HEK293 (cell line): ENCODE measurements at regions not wholly inside any gene's neighbourhood (a gene's known extent, or its start where the extent isn't known, plus 50 kb on each side); places are given as distances from the start of the nearest gene placed in this dataset.

Experiments used
- BCL11B ChIP-seq: fragments of 450-650 bp; formaldehyde crosslinking; IDR thresholded peaks from 2 replicates; pipeline ENCODE4 v1.5.1; 2016; ENCODE audit warnings: low read depth, missing biosample characterization, missing genetic modification characterization
- FEZF1 ChIP-seq: fragments of 450-650 bp; formaldehyde crosslinking; IDR thresholded peaks from 2 replicates; pipeline ENCODE4 v1.5.1; 2016; ENCODE audit warnings: missing biosample characterization, missing genetic modification characterization
- GFI1B ChIP-seq: fragments of 450-650 bp; formaldehyde crosslinking; IDR thresholded peaks from 2 replicates; pipeline ENCODE4 v1.5.1; 2016; ENCODE audit warnings: missing biosample characterization, missing genetic modification characterization
- GLI2 ChIP-seq: fragments of 450-650 bp; formaldehyde crosslinking; IDR thresholded peaks from 2 replicates; pipeline ENCODE4; 2017; ENCODE audit warnings: missing biosample characterization, missing genetic modification characterization, low read depth, borderline replicate concordance
- GLIS1 ChIP-seq: fragments of 450-650 bp; formaldehyde crosslinking; IDR thresholded peaks from 2 replicates; pipeline ENCODE4 v1.5.1; 2016; ENCODE audit warnings: missing biosample characterization, missing genetic modification characterization
- HOXD13 ChIP-seq: sonication (generic); formaldehyde crosslinking; IDR thresholded peaks from 2 replicates; pipeline ENCODE4 v1.8.0; 2022; ENCODE audit warnings: missing genetic modification reagents, borderline replicate concordance
- IKZF3 ChIP-seq: fragments of 450-650 bp; IDR thresholded peaks from 2 replicates; pipeline ENCODE4 v1.5.0; 2018; ENCODE audit warnings: missing biosample characterization, mild to moderate bottlenecking, missing genetic modification characterization, moderate library complexity
- KLF1 ChIP-seq: fragments of 450-650 bp; formaldehyde crosslinking; IDR thresholded peaks from 2 replicates; pipeline ENCODE4 v1.5.1; 2016; ENCODE audit warnings: missing biosample characterization, missing genetic modification characterization
- KLF10 ChIP-seq: fragments of 450-650 bp; IDR thresholded peaks from 2 replicates; pipeline ENCODE4 v1.5.1; 2018; ENCODE audit warnings: missing biosample characterization, mild to moderate bottlenecking, missing genetic modification characterization
- KLF16 ChIP-seq: fragments of 450-650 bp; formaldehyde crosslinking; IDR thresholded peaks from 2 replicates; pipeline ENCODE4 v1.5.1; 2017; ENCODE audit warnings: missing biosample characterization, missing genetic modification characterization
- OVOL3 ChIP-seq: fragments of 450-650 bp; formaldehyde crosslinking; IDR thresholded peaks from 2 replicates; pipeline ENCODE4 v1.5.1; 2016; ENCODE audit warnings: missing biosample characterization, missing genetic modification characterization
- SCRT1 ChIP-seq: fragments of 450-650 bp; formaldehyde crosslinking; IDR thresholded peaks from 2 replicates; pipeline ENCODE4 v1.5.1; 2016; ENCODE audit warnings: missing biosample characterization, missing genetic modification characterization, borderline replicate concordance
- SETDB1 ChIP-seq: IDR thresholded peaks from one replicate; pipeline ENCODE4 v1.6.1; 2017; ENCODE audit warnings: mild to moderate bottlenecking, low read length, moderate library complexity, mixed read lengths; ENCODE audit not compliant: insufficient read length
- SP2 ChIP-seq: fragments of 450-650 bp; formaldehyde crosslinking; IDR thresholded peaks from 2 replicates; pipeline ENCODE4 v1.5.1; 2016; ENCODE audit warnings: missing biosample characterization, missing genetic modification characterization
- WT1 ChIP-seq: fragments of 450-650 bp; formaldehyde crosslinking; IDR thresholded peaks from 2 replicates; pipeline ENCODE4 v1.5.1; 2016; ENCODE audit warnings: missing biosample characterization, missing genetic modification characterization
- YY2 ChIP-seq: fragments of 450-650 bp; formaldehyde crosslinking; IDR thresholded peaks from 2 replicates; pipeline ENCODE4 v1.5.1; 2016; ENCODE audit warnings: missing biosample characterization, missing genetic modification characterization
- ZBTB7A ChIP-seq: fragments of 450-650 bp; formaldehyde crosslinking; IDR thresholded peaks from 2 replicates; pipeline ENCODE4 v1.5.1; 2016; ENCODE audit warnings: low read depth, missing biosample characterization, missing genetic modification characterization
- ZEB2 ChIP-seq: fragments of 450-650 bp; formaldehyde crosslinking; IDR thresholded peaks from 2 replicates; pipeline ENCODE4 v1.5.1; 2016; ENCODE audit warnings: missing biosample characterization, missing genetic modification characterization
- ZNF239 ChIP-seq: fragments of 450-650 bp; formaldehyde crosslinking; IDR thresholded peaks from 2 replicates; pipeline ENCODE4 v1.5.1; 2016; ENCODE audit warnings: missing biosample characterization, missing genetic modification characterization
- ZNF529 ChIP-seq: fragments of 450-650 bp; formaldehyde crosslinking; IDR thresholded peaks from 2 replicates; pipeline ENCODE4 v1.5.1; 2017; ENCODE audit warnings: missing genetic modification characterization, missing biosample characterization; ENCODE audit not compliant: insufficient replicate concordance
- ZNF561 ChIP-seq: fragments of 450-650 bp; IDR thresholded peaks from 2 replicates; pipeline ENCODE4 v1.5.1; 2018; ENCODE audit warnings: missing biosample characterization, missing genetic modification characterization, borderline replicate concordance
- ZNF610 ChIP-seq: fragments of 450-650 bp; formaldehyde crosslinking; IDR thresholded peaks from 2 replicates; pipeline ENCODE4 v1.5.1; 2016; ENCODE audit warnings: missing biosample characterization, missing genetic modification characterization, borderline replicate concordance
- ZNF654 ChIP-seq: fragments of 450-650 bp; formaldehyde crosslinking; IDR thresholded peaks from 2 replicates; pipeline ENCODE4 v1.5.1; 2016; ENCODE audit warnings: low read depth, missing biosample characterization, missing genetic modification characterization
- ZNF747 ChIP-seq: fragments of 450-650 bp; formaldehyde crosslinking; IDR thresholded peaks from 2 replicates; pipeline ENCODE4 v1.5.1; 2016; ENCODE audit warnings: missing biosample characterization, missing genetic modification characterization
- ZNF76 ChIP-seq: fragments of 450-650 bp; formaldehyde crosslinking; IDR thresholded peaks from 2 replicates; pipeline ENCODE4; 2016; ENCODE audit warnings: low read depth, missing biosample characterization, missing genetic modification characterization, borderline replicate concordance
- ZNF792 ChIP-seq: fragments of 450-650 bp; formaldehyde crosslinking; IDR thresholded peaks from 2 replicates; pipeline ENCODE4 v1.5.1; 2016; ENCODE audit warnings: missing biosample characterization, missing genetic modification characterization
- TF ChIP-seq, protein P1 (sequence below): fragments of 450-650 bp; formaldehyde crosslinking; IDR thresholded peaks from 2 replicates; pipeline ENCODE4 v1.5.0; 2017; ENCODE audit warnings: missing biosample characterization, missing genetic modification characterization, borderline replicate concordance
- TF ChIP-seq, protein P2 (sequence below): fragments of 450-650 bp; IDR thresholded peaks from 2 replicates; pipeline ENCODE4 v1.5.1; 2018; ENCODE audit warnings: missing biosample characterization, missing genetic modification characterization
- TF ChIP-seq, protein P3 (sequence below): fragments of 450-650 bp; formaldehyde crosslinking; IDR thresholded peaks from 2 replicates; pipeline ENCODE4 v1.5.1; 2016; ENCODE audit warnings: missing biosample characterization, missing genetic modification characterization
- TF ChIP-seq, protein P4 (sequence below): fragments of 450-650 bp; formaldehyde crosslinking; optimal IDR thresholded peaks from 2 replicates; pipeline ENCODE3; 2016; ENCODE audit warnings: missing biosample characterization, mild to moderate bottlenecking, missing genetic modification characterization
- TF ChIP-seq, protein P5 (sequence below): fragments of 450-650 bp; formaldehyde crosslinking; IDR thresholded peaks from 2 replicates; pipeline ENCODE4 v1.5.1; 2016; ENCODE audit warnings: missing biosample characterization, missing genetic modification characterization

DNA sequence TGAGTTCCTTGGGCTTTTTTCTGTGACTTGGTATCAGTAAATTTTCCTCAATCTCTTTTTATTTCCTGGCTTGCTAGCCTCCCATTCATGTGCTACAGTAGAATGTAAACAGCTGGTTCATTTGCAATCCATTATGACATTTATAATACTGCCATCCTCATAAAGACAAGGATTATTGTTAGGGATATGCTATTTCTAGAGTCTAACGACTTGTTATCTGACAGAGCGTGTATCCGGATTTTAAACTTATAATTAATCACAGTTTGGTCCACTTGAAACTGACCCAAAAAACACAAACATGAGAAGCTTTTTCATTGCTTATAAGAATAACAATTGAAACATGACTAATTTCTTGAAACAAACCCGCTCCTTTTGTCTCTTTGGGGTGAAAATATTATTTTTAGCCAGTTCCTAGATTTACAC is 585.8 kb downstream of the TLE4 start (continued):
- TF ChIP-seq, protein P1, sequence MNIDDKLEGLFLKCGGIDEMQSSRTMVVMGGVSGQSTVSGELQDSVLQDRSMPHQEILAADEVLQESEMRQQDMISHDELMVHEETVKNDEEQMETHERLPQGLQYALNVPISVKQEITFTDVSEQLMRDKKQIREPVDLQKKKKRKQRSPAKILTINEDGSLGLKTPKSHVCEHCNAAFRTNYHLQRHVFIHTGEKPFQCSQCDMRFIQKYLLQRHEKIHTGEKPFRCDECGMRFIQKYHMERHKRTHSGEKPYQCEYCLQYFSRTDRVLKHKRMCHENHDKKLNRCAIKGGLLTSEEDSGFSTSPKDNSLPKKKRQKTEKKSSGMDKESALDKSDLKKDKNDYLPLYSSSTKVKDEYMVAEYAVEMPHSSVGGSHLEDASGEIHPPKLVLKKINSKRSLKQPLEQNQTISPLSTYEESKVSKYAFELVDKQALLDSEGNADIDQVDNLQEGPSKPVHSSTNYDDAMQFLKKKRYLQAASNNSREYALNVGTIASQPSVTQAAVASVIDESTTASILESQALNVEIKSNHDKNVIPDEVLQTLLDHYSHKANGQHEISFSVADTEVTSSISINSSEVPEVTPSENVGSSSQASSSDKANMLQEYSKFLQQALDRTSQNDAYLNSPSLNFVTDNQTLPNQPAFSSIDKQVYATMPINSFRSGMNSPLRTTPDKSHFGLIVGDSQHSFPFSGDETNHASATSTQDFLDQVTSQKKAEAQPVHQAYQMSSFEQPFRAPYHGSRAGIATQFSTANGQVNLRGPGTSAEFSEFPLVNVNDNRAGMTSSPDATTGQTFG = no peak
- TF ChIP-seq BCL11B (tag by site-specific recombination) (no peak), ZBTB7A (tag by site-specific recombination) (no peak), SETDB1 (no peak), ZNF529 (tag by site-specific recombination) (no peak), GLI2 (tag by site-specific recombination) (peak; percentile 73), ZEB2 (tag by site-specific recombination) (peak; percentile 76; the same call in 1 of the 2 replicates), WT1 (peak; percentile 93), OVOL3 (tag by site-specific recombination) (peak; percentile 80), ZNF610 (tag by site-specific recombination) (no peak), ZNF76 (no peak), FEZF1 (tag by site-specific recombination) (peak; percentile 96), ZNF561 (tag by site-specific recombination) (peak; percentile 59; the same call in 1 of the 2 replicates), KLF1 (tag by site-specific recombination) (no peak), ZNF747 (tag by site-specific recombination) (no peak), GFI1B (0 out of 2 replicates have a peak, but pooled peaks have one; percentile 21), KLF16 (tag by site-specific recombination) (0 out of 2 replicates have a peak, but pooled peaks have one; percentile 22), KLF10 (0 out of 2 replicates have a peak, but pooled peaks have one; percentile 27), GLIS1 (tag by site-specific recombination) (peak; percentile 30; the same call in 1 of the 2 replicates), SCRT1 (tag by site-specific recombination) (no peak), ZNF239 (tag by site-specific recombination) (no peak), SP2 (tag by site-specific recombination) (peak; percentile 25), YY2 (tag by site-specific recombination) (no peak), IKZF3 (tag by site-specific recombination) (peak; percentile 68), HOXD13 (0 out of 2 replicates have a peak, but pooled peaks have one; percentile 62), ZNF654 (peak; percentile 6; the same call in 1 of the 2 replicates), ZNF792 (tag by site-specific recombination) (0 out of 2 replicates have a peak, but pooled peaks have one; percentile 58)
- TF ChIP-seq, protein P2, sequence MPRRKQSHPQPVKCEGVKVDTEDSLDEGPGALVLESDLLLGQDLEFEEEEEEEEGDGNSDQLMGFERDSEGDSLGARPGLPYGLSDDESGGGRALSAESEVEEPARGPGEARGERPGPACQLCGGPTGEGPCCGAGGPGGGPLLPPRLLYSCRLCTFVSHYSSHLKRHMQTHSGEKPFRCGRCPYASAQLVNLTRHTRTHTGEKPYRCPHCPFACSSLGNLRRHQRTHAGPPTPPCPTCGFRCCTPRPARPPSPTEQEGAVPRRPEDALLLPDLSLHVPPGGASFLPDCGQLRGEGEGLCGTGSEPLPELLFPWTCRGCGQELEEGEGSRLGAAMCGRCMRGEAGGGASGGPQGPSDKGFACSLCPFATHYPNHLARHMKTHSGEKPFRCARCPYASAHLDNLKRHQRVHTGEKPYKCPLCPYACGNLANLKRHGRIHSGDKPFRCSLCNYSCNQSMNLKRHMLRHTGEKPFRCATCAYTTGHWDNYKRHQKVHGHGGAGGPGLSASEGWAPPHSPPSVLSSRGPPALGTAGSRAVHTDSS (tag by site-specific recombination) = 0 out of 2 replicates have a peak, but pooled peaks have one; percentile 12
- TF ChIP-seq, protein P3, sequence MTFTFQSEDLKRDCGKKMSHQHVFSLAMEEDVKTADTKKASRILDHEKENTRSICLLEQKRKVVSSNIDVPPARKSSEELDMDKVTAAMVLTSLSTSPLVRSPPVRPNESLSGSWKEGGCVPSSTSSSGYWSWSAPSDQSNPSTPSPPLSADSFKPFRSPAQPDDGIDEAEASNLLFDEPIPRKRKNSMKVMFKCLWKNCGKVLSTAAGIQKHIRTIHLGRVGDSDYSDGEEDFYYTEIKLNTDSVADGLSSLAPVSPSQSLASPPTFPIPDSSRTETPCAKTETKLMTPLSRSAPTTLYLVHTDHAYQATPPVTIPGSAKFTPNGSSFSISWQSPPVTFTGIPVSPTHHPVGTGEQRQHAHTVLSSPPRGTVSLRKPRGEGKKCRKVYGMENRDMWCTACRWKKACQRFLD (tag by site-specific recombination) = no peak
- TF ChIP-seq, protein P4, sequence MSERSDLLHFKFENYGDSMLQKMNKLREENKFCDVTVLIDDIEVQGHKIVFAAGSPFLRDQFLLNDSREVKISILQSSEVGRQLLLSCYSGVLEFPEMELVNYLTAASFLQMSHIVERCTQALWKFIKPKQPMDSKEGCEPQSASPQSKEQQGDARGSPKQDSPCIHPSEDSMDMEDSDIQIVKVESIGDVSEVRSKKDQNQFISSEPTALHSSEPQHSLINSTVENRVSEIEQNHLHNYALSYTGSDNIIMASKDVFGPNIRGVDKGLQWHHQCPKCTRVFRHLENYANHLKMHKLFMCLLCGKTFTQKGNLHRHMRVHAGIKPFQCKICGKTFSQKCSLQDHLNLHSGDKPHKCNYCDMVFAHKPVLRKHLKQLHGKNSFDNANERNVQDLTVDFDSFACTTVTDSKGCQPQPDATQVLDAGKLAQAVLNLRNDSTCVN (tag by site-specific recombination) = no peak
- TF ChIP-seq, protein P5, sequence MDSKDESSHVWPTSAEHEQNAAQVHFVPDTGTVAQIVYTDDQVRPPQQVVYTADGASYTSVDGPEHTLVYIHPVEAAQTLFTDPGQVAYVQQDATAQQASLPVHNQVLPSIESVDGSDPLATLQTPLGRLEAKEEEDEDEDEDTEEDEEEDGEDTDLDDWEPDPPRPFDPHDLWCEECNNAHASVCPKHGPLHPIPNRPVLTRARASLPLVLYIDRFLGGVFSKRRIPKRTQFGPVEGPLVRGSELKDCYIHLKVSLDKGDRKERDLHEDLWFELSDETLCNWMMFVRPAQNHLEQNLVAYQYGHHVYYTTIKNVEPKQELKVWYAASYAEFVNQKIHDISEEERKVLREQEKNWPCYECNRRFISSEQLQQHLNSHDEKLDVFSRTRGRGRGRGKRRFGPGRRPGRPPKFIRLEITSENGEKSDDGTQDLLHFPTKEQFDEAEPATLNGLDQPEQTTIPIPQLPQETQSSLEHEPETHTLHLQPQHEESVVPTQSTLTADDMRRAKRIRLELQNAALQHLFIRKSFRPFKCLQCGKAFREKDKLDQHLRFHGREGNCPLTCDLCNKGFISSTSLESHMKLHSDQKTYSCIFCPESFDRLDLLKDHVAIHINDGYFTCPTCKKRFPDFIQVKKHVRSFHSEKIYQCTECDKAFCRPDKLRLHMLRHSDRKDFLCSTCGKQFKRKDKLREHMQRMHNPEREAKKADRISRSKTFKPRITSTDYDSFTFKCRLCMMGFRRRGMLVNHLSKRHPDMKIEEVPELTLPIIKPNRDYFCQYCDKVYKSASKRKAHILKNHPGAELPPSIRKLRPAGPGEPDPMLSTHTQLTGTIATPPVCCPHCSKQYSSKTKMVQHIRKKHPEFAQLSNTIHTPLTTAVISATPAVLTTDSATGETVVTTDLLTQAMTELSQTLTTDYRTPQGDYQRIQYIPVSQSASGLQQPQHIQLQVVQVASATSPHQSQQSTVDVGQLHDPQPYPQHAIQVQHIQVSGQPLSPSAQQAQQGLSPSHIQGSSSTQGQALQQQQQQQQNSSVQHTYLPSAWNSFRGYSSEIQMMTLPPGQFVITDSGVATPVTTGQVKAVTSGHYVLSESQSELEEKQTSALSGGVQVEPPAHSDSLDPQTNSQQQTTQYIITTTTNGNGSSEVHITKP (tag by site-specific recombination) = no peak
- TF ChIP-seq, all 188 proteins: peak for 31
